DND-41 (cell line): ENCODE measurements at regions not wholly inside any gene's neighbourhood (a gene's known extent, or its start where the extent isn't known, plus 50 kb on each side); places are given as distances from the start of the nearest gene placed in this dataset.

Source experiments
- ATAC-seq: fragments of 200-7000 bp; cut with Tn5 transposase; 3 replicates; pipeline ENCODE4 v1.9.1; 2021; ENCODE audit warnings: low read depth; ENCODE audit not compliant: insufficient read depth
- DNase-seq: peaks from one replicate; pipeline ENCODE4 v3.0.0-alpha.2; 2020
- H2AFZ ChIP-seq: 2 replicates; pipeline ENCODE4 v1.6.0; 2012; ENCODE audit warnings: low read depth, low read length
- H3K27ac ChIP-seq: 2 replicates; pipeline ENCODE4 v1.5.1; 2012; ENCODE audit warnings: low read length, inconsistent platforms
- H3K27me3 ChIP-seq: fragments of 200-600 bp; sonication (generic); 2 replicates; pipeline ENCODE4 v1.6.0; 2012; ENCODE audit warnings: low read length, mild to moderate bottlenecking, inconsistent platforms; ENCODE audit not compliant: insufficient read depth, poor library complexity
- H3K36me3 ChIP-seq: 2 replicates; pipeline ENCODE4 v1.5.1; 2012; ENCODE audit warnings: low read length, inconsistent platforms; ENCODE audit not compliant: insufficient read depth
- H3K4me1 ChIP-seq: 2 replicates; pipeline ENCODE4 v1.5.1; 2012; ENCODE audit warnings: mild to moderate bottlenecking, low read length; ENCODE audit not compliant: insufficient read depth
- H3K4me2 ChIP-seq: 2 replicates; pipeline ENCODE4 v1.6.0; 2012; ENCODE audit warnings: mild to moderate bottlenecking, moderate library complexity, low read length, inconsistent platforms; ENCODE audit not compliant: insufficient read depth
- H3K4me3 ChIP-seq, 2 experiments: fragments of 200-600 bp in 1 of 2; shearing (Covaris generic) in 1 of 2; 2 replicates each; pipeline ENCODE4 v1.5.1; 2012 to 2016; ENCODE audit warnings: inconsistent platforms in 2 of 2, low read length in 2 of 2, mild to moderate bottlenecking in 2 of 2, low read depth in 1 of 2, moderate library complexity in 1 of 2
- H3K79me2 ChIP-seq: 2 replicates; pipeline ENCODE4 v1.6.0; 2012; ENCODE audit warnings: low read length, inconsistent platforms; ENCODE audit not compliant: insufficient read depth
- H3K9ac ChIP-seq: 2 replicates; pipeline ENCODE4 v1.6.0; 2012; ENCODE audit warnings: low read depth, mild to moderate bottlenecking, inconsistent platforms, low read length, moderate library complexity
- H3K9me3 ChIP-seq: 2 replicates; pipeline ENCODE4 v1.5.1; 2012; ENCODE audit warnings: low read length, moderate library complexity, mild to moderate bottlenecking, inconsistent platforms; ENCODE audit not compliant: insufficient read depth, severe bottlenecking
- H4K20me1 ChIP-seq: 2 replicates; pipeline ENCODE4 v1.6.0; 2012; ENCODE audit warnings: low read length; ENCODE audit not compliant: insufficient read depth
- CTCF ChIP-seq: IDR thresholded peaks from 2 replicates; pipeline ENCODE4 v1.5.1; 2012; ENCODE audit warnings: borderline replicate concordance, low read length, moderate library complexity, mild to moderate bottlenecking; ENCODE audit not compliant: poor library complexity, severe bottlenecking; ENCODE audit errors: extremely low read depth
- EZH2 ChIP-seq: IDR thresholded peaks from 3 replicates; pipeline ENCODE4 v1.6.1; 2012; ENCODE audit warnings: borderline replicate concordance, low read depth, mild to moderate bottlenecking, moderate library complexity, low read length, inconsistent platforms; ENCODE audit not compliant: severe bottlenecking

DNA sequence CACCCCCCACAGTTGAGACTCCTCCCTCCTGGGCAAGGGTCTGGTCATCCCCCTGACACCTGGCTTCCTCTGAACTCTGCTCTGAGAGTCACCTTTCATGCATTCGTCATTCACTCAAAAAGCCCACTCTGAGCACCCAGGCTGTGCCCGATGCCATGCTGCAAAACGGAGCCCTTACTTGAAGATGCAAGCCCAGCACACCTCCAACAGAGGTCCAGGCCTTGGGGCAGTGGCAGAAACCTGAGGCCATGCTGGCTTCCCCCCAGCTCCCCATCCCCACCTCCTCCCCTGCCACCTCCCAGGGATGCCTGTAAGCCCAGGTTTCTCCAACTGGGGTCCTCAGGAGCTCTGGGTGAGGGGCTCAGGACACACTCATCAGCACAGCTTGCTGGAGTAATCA is 67.7 kb upstream of the TNRC6C start:
- no peak overlapping the region for H3K27ac ChIP-seq
- ATAC-seq (no peak), DNase-seq (no peak)
- no peak for TF ChIP-seq CTCF
- no peak for TF ChIP-seq EZH2
- no peak overlapping the region for H3K9ac ChIP-seq
- H3K9me3 ChIP-seq = no peaks in the 10 kb centered on the region
- no peak overlapping the region for H2AFZ ChIP-seq
- H3K79me2 ChIP-seq = no peaks in the 10 kb centered on the region
- H3K36me3 ChIP-seq = no peaks in the 10 kb centered on the region
- no peak overlapping the region for H3K4me3 ChIP-seq
- H3K4me2 ChIP-seq = no peak overlapping the region
- peaks cover 9% of the 10 kb centered on the region for H4K20me1 ChIP-seq
- H3K4me1 ChIP-seq = peaks cover 40% of the 10 kb centered on the region
- H3K27me3 ChIP-seq = no peaks in the 10 kb centered on the region

GRCh38 chr17:77891602-77892001 is 66.9 kb upstream of the TNRC6C start:
- ATAC-seq = no peak
- H3K9ac ChIP-seq = no peak overlapping the region
- H3K4me2 ChIP-seq = no peak overlapping the region
- no peak for DNase-seq
- H3K36me3 ChIP-seq = no peaks in the 10 kb centered on the region
- peaks cover 9% of the 10 kb centered on the region for H4K20me1 ChIP-seq
- TF ChIP-seq CTCF (no peak), EZH2 (no peak)
- peak overlapping the region; percentile 11; the same call in 1 of the 2 replicates for H3K27ac ChIP-seq
- H3K79me2 ChIP-seq = no peaks in the 10 kb centered on the region
- H3K4me3 ChIP-seq = no peak overlapping the region
- peaks cover 40% of the 10 kb centered on the region for H3K4me1 ChIP-seq
- H3K9me3 ChIP-seq = no peaks in the 10 kb centered on the region
- no peak overlapping the region for H2AFZ ChIP-seq
- no peaks in the 10 kb centered on the region for H3K27me3 ChIP-seq

DNA sequence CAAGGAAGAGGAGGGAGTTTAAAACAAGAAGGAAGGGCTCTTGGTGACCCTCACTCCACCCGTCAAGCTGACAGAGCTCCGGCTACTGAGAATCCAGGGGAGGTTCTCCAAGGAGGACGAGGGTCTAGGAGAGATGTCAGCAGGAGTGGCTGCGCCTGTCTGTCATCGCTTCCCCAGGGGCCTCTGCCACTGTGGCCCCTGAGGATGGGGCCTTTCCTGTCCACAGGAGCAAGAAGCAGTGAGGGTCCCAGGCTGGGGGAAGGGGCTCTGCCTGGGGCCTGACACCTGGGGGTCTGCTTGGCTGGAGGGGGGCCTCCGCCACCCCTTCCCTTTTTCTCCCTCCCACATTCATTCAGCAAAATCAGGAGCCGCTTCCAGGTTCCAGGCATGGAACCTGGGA is 66.5 kb upstream of the TNRC6C start:
- TF ChIP-seq CTCF (no peak), EZH2 (no peak)
- Histone ChIP-seq H3K4me1 (peaks cover 38% of the 10 kb centered on the region), H3K4me2 (no peak overlapping the region)

More for the DNA sequence above, 66.5 kb upstream of the TNRC6C start:
- Histone ChIP-seq H3K27ac (peak overlapping the region; percentile 11; the same call in 1 of the 2 replicates), H3K79me2 (no peaks in the 10 kb centered on the region), H3K36me3 (no peaks in the 10 kb centered on the region), H3K4me3 (no peak overlapping the region), H4K20me1 (peaks cover 9% of the 10 kb centered on the region), H3K9me3 (no peaks in the 10 kb centered on the region), H3K9ac (no peak overlapping the region), H3K27me3 (no peaks in the 10 kb centered on the region), H2AFZ (no peak overlapping the region)
- DNase-seq (no peak), ATAC-seq (no peak)
